HPDE6-E6E7 (cell line): ENCODE measurements at regions not wholly inside any gene's neighbourhood (a gene's known extent, or its start where the extent isn't known, plus 50 kb on each side); places are given as distances from the start of the nearest gene placed in this dataset.
"Not testable (repeated sequence)": the region's sequence is repeated elsewhere in the genome, so short reads cannot be mapped to it uniquely, and the experiment has no call there.

Experiments used
- DNase-seq: peaks from one replicate; pipeline ENCODE4 v3.0.0; 2011; ENCODE audit warnings: missing footprints; ENCODE audit errors: extremely low spot score

GRCh38 chr14:55897031-55897430 lies 221.2 kb upstream of the PELI2 start:
- no peak for DNase-seq

DNA sequence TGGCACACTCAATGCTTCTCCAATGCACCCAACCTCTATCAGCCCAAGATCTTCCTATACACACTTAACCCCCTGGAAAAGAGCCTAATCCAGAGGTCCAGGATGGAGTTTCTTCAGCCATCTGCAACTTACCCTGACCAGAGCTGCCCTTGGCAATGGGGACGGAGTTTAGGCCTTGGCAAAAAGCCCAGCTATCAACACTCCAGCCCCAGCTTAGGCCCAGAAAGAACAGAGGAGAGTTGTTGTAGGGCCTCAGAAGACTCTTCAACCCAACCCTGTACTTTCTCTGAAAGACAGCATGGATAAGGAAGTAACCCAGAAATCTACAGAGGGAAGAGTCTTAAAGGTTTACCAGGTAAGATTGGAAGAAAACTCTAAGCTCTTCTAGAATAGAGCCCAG lies 219.3 kb upstream of the PELI2 start:
- DNase-seq = no peak

DNA sequence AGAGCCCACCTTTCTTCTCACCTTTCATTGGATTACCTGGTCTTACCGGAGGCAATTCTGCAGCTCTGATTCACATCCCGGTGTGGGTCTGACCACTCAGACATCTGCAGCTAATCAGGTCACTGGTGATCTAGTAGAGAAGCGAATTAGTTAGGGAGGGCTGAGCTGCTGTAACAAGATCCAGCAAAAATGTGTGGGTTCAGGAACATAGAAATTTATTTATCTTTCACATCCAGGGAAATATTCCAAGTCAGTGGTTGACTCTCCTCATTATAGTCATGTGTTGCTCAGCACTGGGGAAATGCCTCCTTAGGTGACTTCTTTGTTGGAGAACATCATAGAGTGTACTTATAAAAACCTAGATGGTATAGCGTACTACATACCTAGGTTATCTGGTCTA lies 218.7 kb upstream of the PELI2 start:
- no peak for DNase-seq

- no peak for DNase-seq
Observed at GRCh38 chr14:55900749-55901148, 217.5 kb upstream of the PELI2 start.

DNA sequence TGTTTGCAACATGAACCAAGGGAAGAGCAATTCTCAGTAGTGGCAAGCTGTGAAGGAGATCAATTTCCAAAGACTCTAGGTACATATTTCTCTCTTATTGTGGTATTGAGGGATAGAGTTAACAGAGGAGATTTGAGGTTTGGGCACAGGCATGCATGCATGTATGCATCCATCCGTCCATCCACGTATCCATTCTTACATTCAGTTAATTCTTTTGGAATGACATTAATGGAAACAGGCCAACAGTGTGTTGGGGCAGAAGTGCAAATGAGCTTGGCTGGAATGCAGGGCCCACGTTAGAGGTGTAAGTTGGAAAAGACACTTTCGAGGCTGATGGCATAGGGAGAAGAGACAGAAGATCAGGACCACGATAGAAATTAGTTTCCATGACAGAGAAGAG lies 216.9 kb upstream of the PELI2 start:
- DNase-seq = no peak

- no peak for DNase-seq
Observed at GRCh38 chr14:55902241-55902640, 216.0 kb upstream of the PELI2 start.

GRCh38 chr14:55904086-55904485 lies 214.1 kb upstream of the PELI2 start:
- DNase-seq = no peak

- DNase-seq = no peak
Observed at GRCh38 chr14:55908106-55908505, 210.1 kb upstream of the PELI2 start.

DNA sequence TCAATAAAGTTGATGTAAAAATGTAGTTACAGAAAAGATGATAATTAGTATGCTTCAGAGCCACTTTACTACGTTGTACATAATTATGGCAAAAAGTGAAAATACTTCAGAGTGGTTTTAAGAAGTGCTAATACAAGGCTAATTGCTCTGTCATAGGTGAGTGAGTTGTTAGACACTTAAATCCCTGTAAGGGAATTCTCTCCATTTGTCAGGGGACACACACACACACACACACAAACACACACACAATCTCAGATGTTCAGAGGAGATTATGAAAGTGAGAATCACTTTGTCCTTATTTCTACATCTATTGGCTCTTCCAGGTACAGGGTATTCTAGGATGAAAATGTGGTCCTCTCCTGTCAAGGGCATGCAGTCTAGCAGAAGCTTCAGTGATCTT lies 208.3 kb upstream of the PELI2 start:
- no peak for DNase-seq

DNA sequence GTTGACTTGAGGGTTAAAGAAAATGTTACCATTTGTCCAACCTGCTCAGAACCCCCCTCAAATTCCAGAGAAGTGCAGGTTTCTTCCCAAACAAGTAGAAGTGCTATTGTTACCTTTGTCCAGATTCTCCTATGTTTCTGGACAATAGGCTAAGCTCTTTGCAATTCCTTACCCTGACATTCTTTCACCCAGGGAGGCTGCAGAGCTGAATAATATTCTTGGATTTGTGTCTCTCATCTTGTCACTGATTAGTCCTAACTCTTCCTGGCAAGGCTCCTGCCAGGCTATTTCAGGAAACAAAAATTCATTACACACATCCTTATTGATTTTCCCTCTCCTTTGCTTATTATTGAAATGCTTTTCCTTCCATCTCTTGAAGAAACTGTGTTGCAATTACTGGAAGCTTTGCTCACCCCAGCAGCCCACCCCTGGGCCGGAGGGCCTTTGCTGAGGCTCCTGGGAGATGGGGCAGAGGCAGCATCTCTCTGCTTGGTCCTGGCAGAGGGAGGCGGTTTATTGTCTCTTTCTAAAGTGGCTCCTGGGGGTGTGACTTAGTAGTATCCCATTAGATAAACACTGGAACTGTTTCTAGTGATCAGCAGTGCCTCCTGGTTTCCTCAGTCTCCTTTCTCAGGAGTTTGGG lies 207.5 kb upstream of the PELI2 start:
- DNase-seq = no peak

GRCh38 chr14:55911776-55912175 lies 206.4 kb upstream of the PELI2 start:
- no peak for DNase-seq

DNA sequence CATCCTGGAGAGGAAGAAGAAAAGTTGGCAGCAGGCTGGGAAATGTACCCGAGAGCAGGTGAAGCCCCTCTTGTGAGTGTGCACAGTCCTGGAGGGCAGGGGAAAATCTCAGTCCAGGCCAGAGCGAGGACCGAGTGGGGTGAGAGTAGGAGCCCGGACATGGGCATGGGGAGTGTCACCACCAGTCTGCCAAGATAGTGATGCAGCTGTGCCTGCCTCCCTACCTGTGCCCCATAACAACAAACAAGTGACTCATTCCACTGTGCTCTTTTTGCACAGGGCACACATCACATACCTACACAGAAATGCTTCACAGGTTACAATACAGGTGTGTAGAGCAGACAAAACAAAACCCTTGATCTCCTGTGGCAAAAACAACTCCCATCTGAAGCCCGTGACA lies 205.9 kb upstream of the PELI2 start:
- DNase-seq = no peak

DNA sequence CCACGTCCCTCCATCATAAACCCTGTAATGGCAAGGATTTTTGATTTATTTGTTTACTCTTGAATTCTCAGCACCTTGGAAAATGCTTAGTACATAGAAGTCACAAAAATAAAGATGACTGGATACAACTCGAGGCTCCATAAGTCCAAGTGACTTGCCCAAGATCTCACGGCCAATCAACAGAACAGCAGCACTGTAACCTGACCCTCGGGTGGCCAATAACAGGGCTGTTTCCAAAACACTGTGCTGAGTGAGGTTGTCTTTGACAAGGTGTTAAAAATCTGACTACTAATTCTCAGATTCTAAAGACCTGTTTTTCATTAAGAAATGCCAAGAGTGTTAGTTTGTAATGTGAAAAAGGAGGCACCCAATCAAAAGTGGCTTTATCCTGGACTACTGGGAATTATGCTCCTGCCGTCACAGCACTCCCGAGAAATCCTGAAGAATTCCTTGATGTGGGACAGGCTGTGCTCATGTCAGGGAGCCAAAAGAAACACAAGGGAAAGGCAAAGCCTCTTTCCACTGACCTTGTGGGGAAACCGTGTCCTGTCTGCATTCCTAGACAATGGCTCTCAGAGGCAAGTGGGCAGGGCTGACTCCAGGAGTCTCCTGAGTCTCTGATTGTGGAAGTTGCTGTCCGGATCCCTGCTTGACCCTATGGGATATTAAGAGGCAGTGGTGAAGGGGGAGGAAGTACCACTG lies 204.7 kb upstream of the PELI2 start:
- DNase-seq = no peak

DNA sequence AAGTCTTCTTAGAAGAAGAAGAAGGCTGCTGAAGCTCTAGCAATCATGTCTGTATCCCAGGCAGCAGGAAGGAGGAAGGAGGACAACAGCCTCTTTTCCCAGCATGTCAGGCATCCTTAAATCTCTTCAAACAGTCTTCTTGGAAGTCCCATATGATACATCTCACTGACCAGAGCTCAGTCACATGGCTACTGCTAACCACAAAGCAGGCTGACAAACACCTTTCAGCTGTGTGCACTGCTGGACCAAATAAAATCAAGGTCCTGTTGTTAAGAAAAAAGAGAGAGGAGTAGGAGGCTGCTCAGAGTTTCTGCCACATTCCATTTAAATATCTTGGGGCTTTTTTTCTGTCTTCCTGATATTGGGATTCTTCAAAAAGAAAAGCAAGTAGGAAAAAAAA lies 203.4 kb upstream of the PELI2 start:
- no peak for DNase-seq

GRCh38 chr14:55915456-55915855 lies 202.8 kb upstream of the PELI2 start:
- DNase-seq = no peak

GRCh38 chr14:55919800-55920199 lies 198.4 kb upstream of the PELI2 start:
- not testable (repeated sequence) for DNase-seq

DNA sequence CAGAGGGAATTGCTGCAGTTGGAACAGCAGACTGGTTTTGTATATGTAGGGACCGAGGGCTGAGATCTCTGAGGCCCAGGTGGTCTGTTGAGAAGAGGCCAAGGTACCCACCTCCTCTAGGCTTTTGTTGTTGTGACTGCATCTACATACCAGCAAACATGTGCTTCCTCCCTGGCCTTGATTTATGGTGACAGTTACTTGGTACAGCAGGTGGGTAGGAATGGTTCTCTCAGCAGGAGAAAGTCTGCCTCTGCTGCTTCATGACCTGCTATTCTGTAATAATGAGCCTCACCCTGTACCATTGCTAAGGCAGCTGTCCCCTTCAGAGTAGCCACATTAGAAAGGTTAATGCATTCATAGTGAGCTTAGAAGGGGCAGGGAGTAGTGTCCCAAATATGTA lies 196.7 kb upstream of the PELI2 start:
- DNase-seq = no peak

- no peak for DNase-seq
Observed at GRCh38 chr14:55926007-55926406, 192.2 kb upstream of the PELI2 start.

GRCh38 chr14:55927028-55927427 lies 191.2 kb upstream of the PELI2 start:
- no peak for DNase-seq

GRCh38 chr14:55928276-55928675 lies 189.9 kb upstream of the PELI2 start:
- DNase-seq = no peak

DNA sequence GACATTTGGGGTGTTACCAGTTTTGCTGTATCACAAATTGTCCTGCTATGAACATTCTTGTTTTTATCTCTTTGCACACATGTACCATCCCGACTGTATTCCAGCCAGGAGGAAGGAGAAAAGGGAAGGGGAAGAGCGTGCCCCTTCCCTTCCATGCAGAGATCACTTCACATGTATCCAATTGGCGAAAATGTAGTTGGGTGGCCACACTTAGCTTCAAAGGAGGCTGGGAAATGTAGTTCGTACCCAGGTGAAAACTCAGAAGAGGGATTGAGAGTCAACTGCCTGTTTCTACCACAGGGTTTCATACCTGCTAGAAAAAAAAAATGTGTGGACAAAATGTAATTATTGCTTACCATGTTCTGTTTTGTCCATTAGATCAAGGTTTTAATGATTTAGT lies 189.1 kb upstream of the PELI2 start:
- no peak for DNase-seq

GRCh38 chr14:55930016-55930784 lies 188.0 kb upstream of the PELI2 start:
- DNase-seq = no peak

DNA sequence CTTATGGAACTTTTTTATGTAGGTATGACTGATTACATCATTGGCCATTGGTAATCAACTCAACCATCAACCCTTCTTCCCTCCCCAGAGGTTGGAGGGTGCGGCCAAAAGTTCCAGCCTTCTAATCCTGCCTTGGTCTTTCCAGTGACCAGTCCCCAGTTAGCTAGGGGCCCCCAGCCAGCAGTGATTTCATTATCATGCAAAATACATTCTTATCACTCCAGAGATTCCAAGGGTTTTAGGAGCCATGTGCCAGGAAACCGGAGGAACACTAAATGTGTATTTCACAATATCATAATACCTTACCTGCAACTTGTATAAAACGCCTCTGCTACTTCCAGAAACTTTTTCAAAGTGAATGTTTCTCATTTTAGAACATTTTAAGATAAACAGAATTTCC lies 181.5 kb upstream of the PELI2 start:
- no peak for DNase-seq
